HEK293 (cell line): ENCODE measurements at regions not wholly inside any gene's neighbourhood (a gene's known extent, or its start where the extent isn't known, plus 50 kb on each side); places are given as distances from the start of the nearest gene placed in this dataset.

Experiments used
- CTCF ChIA-PET: fragments of 350-600 bp; formaldehyde crosslinking; extraction: SDS; loops from one replicate; lab custom pipeline; 2021; ENCODE audit warnings: antibody characterized with exemption; lab: Yijun Ruan, JAX
- POLR2A ChIA-PET: fragments of 300-600 bp; formaldehyde crosslinking; extraction: SDS; loops from one replicate; lab custom pipeline; 2020; ENCODE audit warnings: antibody characterized with exemption, inconsistent platforms; lab: Yijun Ruan, JAX
- H3K27ac ChIP-seq: fragments of 200-500 bp; sonication (Bioruptor generic); 2 replicates; pipeline ENCODE4 v1.5.1; 2014; ENCODE audit warnings: low read depth, low read length, control low read depth, inconsistent platforms; ENCODE audit errors: extremely low read depth
- H3K36me3 ChIP-seq, 2 experiments: fragments of 200-500 bp in 1 of 2; sonication (Bioruptor generic) in 1 of 2; 1 replicate in 1 of 2; 2 replicates in 1 of 2; pipeline ENCODE4 v1.5.1; 2014 to 2017; ENCODE audit warnings: inconsistent platforms in 2 of 2, low read length in 2 of 2; ENCODE audit not compliant: control insufficient read depth in 2 of 2, insufficient read depth in 1 of 2
- H3K4me1 ChIP-seq: fragments of 200-500 bp; sonication (Bioruptor generic); 2 replicates; pipeline ENCODE4 v1.5.1; 2014; ENCODE audit warnings: mild to moderate bottlenecking, low read length, inconsistent platforms; ENCODE audit not compliant: control insufficient read depth, insufficient read depth
- H3K4me3 ChIP-seq: 2 replicates; pipeline ENCODE4 v1.5.1; 2011; ENCODE audit warnings: low read depth, mild to moderate bottlenecking, control low read depth, low read length, moderate library complexity
- H3K9me3 ChIP-seq: fragments of 200-500 bp; sonication (Bioruptor generic); 2 replicates; pipeline ENCODE4 v1.5.1; 2014; ENCODE audit warnings: low read depth, low read length, inconsistent platforms; ENCODE audit not compliant: control insufficient read depth, insufficient read depth
- GFI1B ChIP-seq: fragments of 450-650 bp; formaldehyde crosslinking; IDR thresholded peaks from 2 replicates; pipeline ENCODE4 v1.5.1; 2016; ENCODE audit warnings: missing biosample characterization, missing genetic modification characterization
- GLIS1 ChIP-seq: fragments of 450-650 bp; formaldehyde crosslinking; IDR thresholded peaks from 2 replicates; pipeline ENCODE4 v1.5.1; 2016; ENCODE audit warnings: missing biosample characterization, missing genetic modification characterization
- GLIS2 ChIP-seq: fragments of 450-650 bp; formaldehyde crosslinking; IDR thresholded peaks from 2 replicates; pipeline ENCODE4 v1.5.1; 2016; ENCODE audit warnings: missing biosample characterization, missing genetic modification characterization
- IKZF3 ChIP-seq: fragments of 450-650 bp; IDR thresholded peaks from 2 replicates; pipeline ENCODE4 v1.5.0; 2018; ENCODE audit warnings: missing biosample characterization, mild to moderate bottlenecking, missing genetic modification characterization, moderate library complexity
- KLF17 ChIP-seq: fragments of 450-650 bp; formaldehyde crosslinking; IDR thresholded peaks from 2 replicates; pipeline ENCODE4 v1.5.1; 2016; ENCODE audit warnings: missing biosample characterization, missing genetic modification characterization
- KLF7 ChIP-seq: fragments of 450-650 bp; formaldehyde crosslinking; IDR thresholded peaks from 2 replicates; pipeline ENCODE4 v1.5.1; 2016; ENCODE audit warnings: missing biosample characterization, missing genetic modification characterization, borderline replicate concordance
- OSR2 ChIP-seq: fragments of 450-650 bp; formaldehyde crosslinking; IDR thresholded peaks from 2 replicates; pipeline ENCODE4 v1.5.1; 2016; ENCODE audit warnings: missing biosample characterization, missing genetic modification characterization
- PRDM1 ChIP-seq: fragments of 450-650 bp; formaldehyde crosslinking; IDR thresholded peaks from 2 replicates; pipeline ENCODE4; 2016; ENCODE audit warnings: missing biosample characterization, missing genetic modification characterization
- SALL2 ChIP-seq: fragments of 450-650 bp; formaldehyde crosslinking; IDR thresholded peaks from 2 replicates; pipeline ENCODE4 v1.5.0; 2017; ENCODE audit warnings: missing biosample characterization, mild to moderate bottlenecking, missing genetic modification characterization, borderline replicate concordance
- YY2 ChIP-seq: fragments of 450-650 bp; formaldehyde crosslinking; IDR thresholded peaks from 2 replicates; pipeline ENCODE4 v1.5.1; 2016; ENCODE audit warnings: missing biosample characterization, missing genetic modification characterization
- ZBTB10 ChIP-seq: fragments of 450-650 bp; formaldehyde crosslinking; IDR thresholded peaks from 2 replicates; pipeline ENCODE4 v1.5.1; 2016; ENCODE audit warnings: missing biosample characterization, missing genetic modification characterization
- ZNF132 ChIP-seq: fragments of 450-650 bp; formaldehyde crosslinking; IDR thresholded peaks from 2 replicates; pipeline ENCODE4 v1.5.1; 2017; ENCODE audit warnings: missing biosample characterization, missing genetic modification characterization, borderline replicate concordance
- ZNF248 ChIP-seq: fragments of 450-650 bp; formaldehyde crosslinking; IDR thresholded peaks from 2 replicates; pipeline ENCODE4 v1.5.1; 2017; ENCODE audit warnings: missing biosample characterization, missing genetic modification characterization
- ZNF473 ChIP-seq: fragments of 450-650 bp; formaldehyde crosslinking; IDR thresholded peaks from 2 replicates; pipeline ENCODE4 v1.5.1; 2017; ENCODE audit warnings: missing biosample characterization, missing genetic modification characterization
- ZNF571 ChIP-seq: fragments of 450-650 bp; formaldehyde crosslinking; IDR thresholded peaks from 2 replicates; pipeline ENCODE4 v1.5.0; 2017; ENCODE audit warnings: missing biosample characterization, missing genetic modification characterization
- ZNF596 ChIP-seq: fragments of 450-650 bp; IDR thresholded peaks from 2 replicates; pipeline ENCODE4 v1.5.0; 2018; ENCODE audit warnings: missing biosample characterization, mild to moderate bottlenecking, missing genetic modification characterization, moderate library complexity
- ZNF654 ChIP-seq: fragments of 450-650 bp; formaldehyde crosslinking; IDR thresholded peaks from 2 replicates; pipeline ENCODE4 v1.5.1; 2016; ENCODE audit warnings: low read depth, missing biosample characterization, missing genetic modification characterization
- ZNF670 ChIP-seq: fragments of 450-650 bp; formaldehyde crosslinking; IDR thresholded peaks from 2 replicates; pipeline ENCODE4 v1.5.1; 2016; ENCODE audit warnings: missing biosample characterization, missing genetic modification characterization, low read depth
- ZNF768 ChIP-seq: fragments of 450-650 bp; formaldehyde crosslinking; IDR thresholded peaks from 2 replicates; pipeline ENCODE4 v1.5.1; 2018; ENCODE audit warnings: missing biosample characterization, mild to moderate bottlenecking, missing genetic modification characterization
- TF ChIP-seq, protein P1 (sequence below): fragments of 450-650 bp; formaldehyde crosslinking; IDR thresholded peaks from 2 replicates; pipeline ENCODE4 v1.5.0; 2017; ENCODE audit warnings: missing biosample characterization, missing genetic modification characterization, borderline replicate concordance

- Histone ChIP-seq H3K4me3 (no peak overlapping the region), H3K36me3 (no peaks in the 10 kb centered on the region), H3K9me3 (no peaks in the 10 kb centered on the region), H3K4me1 (no peaks in the 10 kb centered on the region), H3K27ac (no peak overlapping the region)
- ChIA-PET POLR2A (no interaction called here), CTCF (interaction anchor here (0.5 kb wide), 1 partner anchor 100 kb away, joined by 3 read pairs; no protein-coding TSS in a partner anchor)
- TF ChIP-seq ZNF571 (tag by site-specific recombination) = no peak
These were observed 313.7 kb upstream of the CDH5 start for GRCh38 chr16:66052745-66053144.

- TF ChIP-seq OSR2 (tag by site-specific recombination) (no peak), ZNF248 (tag by site-specific recombination) (no peak), ZNF654 (tag by site-specific recombination) (no peak), KLF7 (tag by site-specific recombination) (no peak), SALL2 (tag by site-specific recombination) (no peak), ZNF132 (tag by site-specific recombination) (no peak), ZNF473 (no peak), ZNF670 (tag by site-specific recombination) (no peak), PRDM1 (no peak)
- Histone ChIP-seq H3K4me1 (no peaks in the 10 kb centered on the region), H3K9me3 (no peaks in the 10 kb centered on the region), H3K4me3 (no peak overlapping the region), H3K36me3 (no peaks in the 10 kb centered on the region), H3K27ac (no peak overlapping the region)
- POLR2A ChIA-PET = no interaction called here
- CTCF ChIA-PET = interaction anchor here (0.6 kb wide), 1 partner anchor 262 kb away, joined by 6 read pairs; no protein-coding TSS in a partner anchor
These were observed 315.5 kb upstream of the CDH5 start for GRCh38 chr16:66050991-66051390.

GRCh38 chr16:66049865-66050264 lies 316.6 kb upstream of the CDH5 start:
- H3K4me1 ChIP-seq = no peaks in the 10 kb centered on the region
- no peaks in the 10 kb centered on the region for H3K9me3 ChIP-seq
- ChIA-PET POLR2A (no interaction called here), CTCF (no interaction called here)
- no peaks in the 10 kb centered on the region for H3K36me3 ChIP-seq
- H3K4me3 ChIP-seq = no peak overlapping the region
- TF ChIP-seq YY2 (tag by site-specific recombination) (no peak), GLIS1 (tag by site-specific recombination) (no peak), ZNF596 (no peak), GLIS2 (tag by site-specific recombination) (no peak), ZNF768 (tag by site-specific recombination) (no peak), IKZF3 (tag by site-specific recombination) (no peak)
- H3K27ac ChIP-seq = no peak overlapping the region

GRCh38 chr16:66045626-66046025 lies 320.9 kb upstream of the CDH5 start:
- no peaks in the 10 kb centered on the region for H3K9me3 ChIP-seq
- no peak overlapping the region for H3K27ac ChIP-seq
- H3K4me1 ChIP-seq = no peaks in the 10 kb centered on the region
- ChIA-PET CTCF (no interaction called here), POLR2A (no interaction called here)
- H3K36me3 ChIP-seq = no peaks in the 10 kb centered on the region
- H3K4me3 ChIP-seq = no peak overlapping the region
- no peak for TF ChIP-seq GLIS2 (tag by site-specific recombination)

DNA sequence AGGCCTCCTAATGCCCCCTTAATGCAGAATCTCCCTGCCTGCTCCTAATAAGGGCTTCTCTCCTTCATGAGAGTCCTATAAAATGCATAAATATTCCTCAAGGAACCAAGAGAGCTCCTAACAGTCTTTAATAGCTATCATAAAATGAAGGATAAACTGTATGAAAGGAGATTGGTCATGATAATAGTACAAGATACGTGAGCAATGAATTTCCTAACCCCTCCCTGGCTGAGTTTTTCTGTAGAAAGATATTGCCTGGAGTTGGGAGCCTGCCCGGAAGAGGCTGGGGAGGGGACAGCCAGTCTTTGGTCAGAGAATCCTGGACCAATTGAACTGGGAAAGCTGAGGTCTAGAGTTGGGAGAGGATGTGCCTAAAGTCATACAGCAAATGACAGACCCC lies 321.9 kb upstream of the CDH5 start:
- Histone ChIP-seq H3K4me1 (no peaks in the 10 kb centered on the region), H3K4me3 (no peak overlapping the region), H3K27ac (no peak overlapping the region), H3K36me3 (no peaks in the 10 kb centered on the region), H3K9me3 (no peaks in the 10 kb centered on the region)
- ChIA-PET POLR2A (no interaction called here), CTCF (no interaction called here)
- TF ChIP-seq GFI1B (no peak), ZBTB10 (tag by site-specific recombination) (no peak), KLF17 (no peak)
- TF ChIP-seq, protein P1, sequence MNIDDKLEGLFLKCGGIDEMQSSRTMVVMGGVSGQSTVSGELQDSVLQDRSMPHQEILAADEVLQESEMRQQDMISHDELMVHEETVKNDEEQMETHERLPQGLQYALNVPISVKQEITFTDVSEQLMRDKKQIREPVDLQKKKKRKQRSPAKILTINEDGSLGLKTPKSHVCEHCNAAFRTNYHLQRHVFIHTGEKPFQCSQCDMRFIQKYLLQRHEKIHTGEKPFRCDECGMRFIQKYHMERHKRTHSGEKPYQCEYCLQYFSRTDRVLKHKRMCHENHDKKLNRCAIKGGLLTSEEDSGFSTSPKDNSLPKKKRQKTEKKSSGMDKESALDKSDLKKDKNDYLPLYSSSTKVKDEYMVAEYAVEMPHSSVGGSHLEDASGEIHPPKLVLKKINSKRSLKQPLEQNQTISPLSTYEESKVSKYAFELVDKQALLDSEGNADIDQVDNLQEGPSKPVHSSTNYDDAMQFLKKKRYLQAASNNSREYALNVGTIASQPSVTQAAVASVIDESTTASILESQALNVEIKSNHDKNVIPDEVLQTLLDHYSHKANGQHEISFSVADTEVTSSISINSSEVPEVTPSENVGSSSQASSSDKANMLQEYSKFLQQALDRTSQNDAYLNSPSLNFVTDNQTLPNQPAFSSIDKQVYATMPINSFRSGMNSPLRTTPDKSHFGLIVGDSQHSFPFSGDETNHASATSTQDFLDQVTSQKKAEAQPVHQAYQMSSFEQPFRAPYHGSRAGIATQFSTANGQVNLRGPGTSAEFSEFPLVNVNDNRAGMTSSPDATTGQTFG (tag by site-specific recombination) = no peak
